GM12873 (cell line): ENCODE measurements at regions not wholly inside any gene's neighbourhood (a gene's known extent, or its start where the extent isn't known, plus 50 kb on each side); places are given as distances from the start of the nearest gene placed in this dataset.

Experiments used
- CTCF ChIP-seq: IDR thresholded peaks from 2 replicates; pipeline ENCODE4 v1.5.1; 2012; ENCODE audit warnings: low read depth, mild to moderate bottlenecking, moderate library complexity, low read length, control low read depth; ENCODE audit not compliant: insufficient read depth; ENCODE audit errors: missing control alignments

GRCh38 chr13:26465514-26465913 is 92.0 kb upstream of the WASF3 start:
- TF ChIP-seq CTCF: no peak

DNA sequence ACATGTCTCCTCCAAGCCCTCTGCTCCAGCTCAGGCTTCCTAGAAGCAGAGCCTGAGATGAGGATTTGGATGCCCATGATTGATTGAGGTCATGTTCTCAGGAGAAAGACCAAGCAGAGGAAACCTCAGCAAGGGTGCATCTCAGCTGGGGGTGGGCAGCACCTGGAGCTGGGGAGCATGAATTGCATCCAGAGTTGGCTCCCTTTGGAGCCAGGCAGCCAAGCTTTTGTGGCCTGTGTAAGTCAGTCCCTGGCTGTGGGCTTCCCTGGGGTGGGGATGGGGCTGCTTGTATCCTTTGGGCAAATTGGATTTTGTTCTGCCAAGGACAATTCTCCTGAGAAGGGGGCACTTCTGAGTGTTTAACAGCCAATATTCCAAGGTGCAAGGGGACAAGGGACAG is 91.5 kb upstream of the WASF3 start:
- no peak for TF ChIP-seq CTCF

- TF ChIP-seq CTCF: no peak
These were observed 89.2 kb upstream of the WASF3 start for GRCh38 chr13:26468265-26468801.

- no peak for TF ChIP-seq CTCF
These were observed 87.9 kb upstream of the WASF3 start for GRCh38 chr13:26469602-26470001.

- TF ChIP-seq CTCF: no peak
These were observed 85.7 kb upstream of the WASF3 start for GRCh38 chr13:26471807-26472206.

DNA sequence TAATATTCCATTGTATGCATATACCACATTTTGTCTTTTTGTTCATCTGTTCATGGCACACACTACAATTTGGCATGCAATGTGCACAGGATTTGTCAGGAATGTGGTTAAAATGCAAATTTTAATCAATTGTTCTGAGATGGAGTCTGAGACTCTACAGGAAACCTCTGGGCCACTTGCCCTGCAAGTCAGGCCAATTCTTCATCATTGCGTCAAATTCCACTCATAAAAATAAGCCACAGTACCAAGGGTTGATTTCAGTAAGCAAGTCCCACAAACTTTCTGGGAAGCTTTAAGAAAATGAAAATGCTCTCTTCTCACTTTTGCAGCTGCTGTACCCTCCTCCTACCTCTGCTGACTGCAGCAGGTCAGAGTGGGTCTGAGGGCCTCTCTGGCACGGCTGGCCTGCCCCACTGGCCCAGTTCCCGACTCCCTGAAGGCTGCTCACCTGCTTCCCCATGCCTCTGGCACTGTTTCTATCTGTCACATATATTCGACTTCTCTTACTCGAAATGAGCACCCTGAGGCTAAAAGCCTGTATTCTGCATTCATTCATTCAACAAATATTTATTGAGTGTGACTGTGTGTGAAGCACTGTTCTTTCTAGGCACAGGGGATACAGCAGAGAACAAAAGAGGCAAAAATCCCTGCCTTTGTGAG is 83.8 kb upstream of the WASF3 start:
- no peak for TF ChIP-seq CTCF

DNA sequence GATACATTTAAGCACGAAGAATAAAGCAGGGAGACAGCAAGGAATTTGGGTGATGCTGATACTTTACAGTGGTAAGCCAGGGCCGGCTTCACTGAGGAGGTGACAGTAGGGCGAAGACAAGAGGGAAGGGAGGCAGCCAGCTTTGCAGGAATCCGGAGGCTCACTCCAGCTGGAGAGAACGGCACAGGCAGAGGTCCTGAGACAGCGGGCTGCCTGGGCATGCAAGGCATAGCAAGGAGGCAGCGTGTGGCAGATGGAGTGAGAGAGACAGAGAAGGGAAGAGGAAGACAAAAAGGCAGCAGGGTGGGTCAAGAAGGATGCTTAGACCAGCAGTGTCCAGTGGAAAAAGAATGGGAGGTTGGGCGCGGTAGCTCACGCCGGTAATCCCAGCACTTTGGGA is 83.2 kb upstream of the WASF3 start:
- TF ChIP-seq CTCF: no peak
